ENCODE measurements at regions not wholly inside any gene's neighbourhood (a gene's known extent, or its start where the extent isn't known, plus 50 kb on each side); places are given as distances from the start of the nearest gene placed in this dataset.
"Not testable (repeated sequence)": the region's sequence is repeated elsewhere in the genome, so short reads cannot be mapped to it uniquely, and the experiment has no call there.

DNA sequence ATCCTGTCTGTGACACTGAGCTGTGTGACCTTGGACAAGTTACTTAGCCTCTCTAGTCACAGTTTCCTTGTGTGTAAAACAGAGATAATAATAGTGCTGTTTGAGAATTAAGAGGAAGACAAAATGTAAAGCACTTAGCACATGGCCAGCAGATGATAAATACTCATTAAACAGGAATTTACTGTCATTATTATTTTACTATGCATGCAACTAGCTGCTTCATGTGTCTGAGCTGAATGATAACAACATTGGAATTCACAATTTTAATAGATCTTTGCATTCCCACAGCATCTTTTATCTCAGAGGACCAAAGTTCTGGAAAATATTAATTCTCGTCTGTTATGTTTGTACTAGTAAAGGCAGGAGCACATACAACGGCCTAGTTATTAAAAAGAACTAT, 79.2 kb upstream of the TET2 start:
- 35 to 39% methylated on average over 2 of the region's 2 CpGs for WGBS, 2 donors
- H3K36me3 ChIP-seq (replicated peaks in 1 of 2; ENCODE audit: insufficient read depth in 1 of 2, low read depth in 2 of 2), result no peaks in the 10 kb centered on the region
- no peaks in the 10 kb centered on the region for H3K27me3 ChIP-seq
- H3K9me3 ChIP-seq, result no peaks in the 10 kb centered on the region
- no peak for ATAC-seq
- TF ChIP-seq POLR2A (IDR thresholded peaks at IDR 0.05), result no peak
- TF ChIP-seq, protein P1, sequence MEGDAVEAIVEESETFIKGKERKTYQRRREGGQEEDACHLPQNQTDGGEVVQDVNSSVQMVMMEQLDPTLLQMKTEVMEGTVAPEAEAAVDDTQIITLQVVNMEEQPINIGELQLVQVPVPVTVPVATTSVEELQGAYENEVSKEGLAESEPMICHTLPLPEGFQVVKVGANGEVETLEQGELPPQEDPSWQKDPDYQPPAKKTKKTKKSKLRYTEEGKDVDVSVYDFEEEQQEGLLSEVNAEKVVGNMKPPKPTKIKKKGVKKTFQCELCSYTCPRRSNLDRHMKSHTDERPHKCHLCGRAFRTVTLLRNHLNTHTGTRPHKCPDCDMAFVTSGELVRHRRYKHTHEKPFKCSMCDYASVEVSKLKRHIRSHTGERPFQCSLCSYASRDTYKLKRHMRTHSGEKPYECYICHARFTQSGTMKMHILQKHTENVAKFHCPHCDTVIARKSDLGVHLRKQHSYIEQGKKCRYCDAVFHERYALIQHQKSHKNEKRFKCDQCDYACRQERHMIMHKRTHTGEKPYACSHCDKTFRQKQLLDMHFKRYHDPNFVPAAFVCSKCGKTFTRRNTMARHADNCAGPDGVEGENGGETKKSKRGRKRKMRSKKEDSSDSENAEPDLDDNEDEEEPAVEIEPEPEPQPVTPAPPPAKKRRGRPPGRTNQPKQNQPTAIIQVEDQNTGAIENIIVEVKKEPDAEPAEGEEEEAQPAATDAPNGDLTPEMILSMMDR (IDR thresholded peaks at IDR 0.05), result no peak
- no peak overlapping the region for H3K27ac ChIP-seq
- intact Hi-C loops (cut with DNase I), result no loop called here
- no peaks in the 10 kb centered on the region for H3K4me1 ChIP-seq
- no peak overlapping the region for H3K4me3 ChIP-seq
- no peak for DNase-seq

DNA sequence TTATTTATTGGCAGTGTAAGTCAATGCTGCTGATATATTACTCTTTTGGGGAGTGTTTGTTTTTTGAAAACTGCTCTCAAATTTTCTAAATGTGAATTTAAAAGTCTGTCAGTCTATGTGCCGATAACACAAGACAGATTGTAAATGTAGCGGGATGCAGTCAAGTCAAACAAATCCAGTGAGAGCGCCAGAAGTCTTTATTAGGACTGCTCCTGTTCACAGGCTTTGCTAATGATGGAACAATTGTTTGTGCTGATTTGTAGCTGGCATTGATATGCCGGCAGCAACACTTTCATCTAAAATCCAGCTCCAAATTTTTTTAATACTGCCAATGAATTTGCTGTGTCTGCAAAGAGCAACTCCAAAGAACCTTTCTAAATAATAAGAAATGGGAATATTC, 78.7 kb upstream of the TET2 start:
- DNase-seq (no peak), ATAC-seq (no peak)
- no peaks in the 10 kb centered on the region for H3K9me3 ChIP-seq
- no peaks in the 10 kb centered on the region for H3K4me1 ChIP-seq
- H3K27me3 ChIP-seq, result no peaks in the 10 kb centered on the region
- no peaks in the 10 kb centered on the region for H3K36me3 ChIP-seq (replicated peaks in 1 of 2; ENCODE audit: insufficient read depth in 1 of 2, low read depth in 2 of 2)
- H3K4me3 ChIP-seq, result no peak overlapping the region
- TF ChIP-seq POLR2A (IDR thresholded peaks at IDR 0.05), result no peak
- TF ChIP-seq, protein P1 (IDR thresholded peaks at IDR 0.05), result no peak
- intact Hi-C loops (cut with DNase I), result no loop called here
- 17 to 30% methylated on average over 4 of the region's 4 CpGs for WGBS, 2 donors
- H3K27ac ChIP-seq, result no peak overlapping the region

DNA sequence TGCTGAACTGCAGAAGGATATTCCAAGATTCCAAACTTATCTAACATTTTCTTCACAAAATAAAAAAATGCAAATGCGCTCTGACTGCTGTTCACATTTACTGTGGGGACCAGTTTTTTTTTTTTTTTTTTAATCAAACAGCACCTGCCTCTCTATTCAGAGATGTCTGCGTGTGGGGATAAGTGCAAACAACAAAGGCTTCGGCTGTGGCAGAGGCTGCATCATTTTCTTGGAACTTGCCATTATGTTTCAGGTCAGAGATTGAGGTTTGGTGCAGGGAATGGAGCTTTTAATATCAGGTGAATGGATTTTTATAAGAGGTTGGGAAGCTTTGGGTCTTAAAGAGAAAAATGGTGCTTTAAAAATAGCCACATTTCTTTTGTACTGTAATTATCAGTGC, 78.2 kb upstream of the TET2 start:
- no peaks in the 10 kb centered on the region for H3K36me3 ChIP-seq (replicated peaks in 1 of 2; ENCODE audit: insufficient read depth in 1 of 2, low read depth in 2 of 2)
- DNase-seq, result no peak
- H3K27ac ChIP-seq, result no peak overlapping the region
- no peaks in the 10 kb centered on the region for H3K9me3 ChIP-seq
- no peaks in the 10 kb centered on the region for H3K4me1 ChIP-seq
- intact Hi-C loops (cut with DNase I), result no loop called here
- H3K27me3 ChIP-seq, result no peaks in the 10 kb centered on the region
- no peak for TF ChIP-seq POLR2A (IDR thresholded peaks at IDR 0.05)
- TF ChIP-seq, protein P1 (IDR thresholded peaks at IDR 0.05), result no peak
- no peak overlapping the region for H3K4me3 ChIP-seq
- WGBS, 2 donors, result 49 to 63% methylated on average over 3 of the region's 3 CpGs
- ATAC-seq, result no peak

DNA sequence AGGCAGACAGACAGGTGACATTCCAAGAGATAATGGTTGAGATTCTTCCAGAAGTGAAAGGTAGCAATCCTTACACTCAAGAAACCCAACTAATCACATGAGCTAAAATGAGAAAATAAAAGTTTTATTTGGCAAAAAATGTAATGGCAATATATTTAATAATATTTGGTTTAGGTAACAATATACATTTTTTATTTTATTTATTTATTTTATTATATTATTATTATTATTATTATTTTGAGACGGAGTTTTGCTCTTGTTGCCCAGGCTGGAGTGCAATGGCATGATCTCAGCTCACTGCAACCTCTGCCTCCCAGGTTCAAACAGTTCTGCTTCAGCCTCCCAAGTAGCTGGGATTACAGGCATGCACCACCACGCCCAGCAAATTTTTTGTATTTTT, 74.6 kb upstream of the TET2 start:
- intact Hi-C loops (cut with DNase I); H3K27me3 ChIP-seq; DNase-seq; H3K4me1 ChIP-seq; H3K36me3 ChIP-seq (replicated peaks in 1 of 2; ENCODE audit: insufficient read depth in 1 of 2, low read depth in 2 of 2); ATAC-seq; H3K27ac ChIP-seq; H3K4me3 ChIP-seq; H3K9me3 ChIP-seq: not testable (repeated sequence)
- WGBS, 2 donors, result 90 to 92% methylated on average over 2 of the region's 2 CpGs

DNA sequence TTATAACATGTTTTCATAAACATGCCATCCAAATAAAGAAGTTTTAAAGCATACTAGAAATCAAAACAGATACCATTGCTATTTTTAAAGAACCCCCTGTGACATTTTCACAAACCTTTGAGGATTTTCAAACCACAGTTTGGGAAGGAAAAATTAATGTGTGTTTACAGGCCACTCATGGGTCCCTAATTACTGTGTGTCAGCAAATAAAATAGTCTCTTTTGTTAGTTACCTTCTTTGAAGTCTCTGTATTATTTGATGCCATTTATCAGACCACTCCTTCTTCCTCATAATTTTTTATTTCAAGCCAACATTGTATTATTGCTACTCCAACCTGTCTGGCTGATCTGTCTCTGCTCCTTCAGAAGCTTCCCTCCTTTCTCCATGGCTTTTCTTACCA, 72.6 kb upstream of the TET2 start:
- TF ChIP-seq POLR2A (IDR thresholded peaks at IDR 0.05), result no peak
- TF ChIP-seq, protein P1 (IDR thresholded peaks at IDR 0.05), result no peak
- no peaks in the 10 kb centered on the region for H3K4me1 ChIP-seq
- H3K36me3 ChIP-seq (replicated peaks in 1 of 2; ENCODE audit: insufficient read depth in 1 of 2, low read depth in 2 of 2), result no peaks in the 10 kb centered on the region
- no peak overlapping the region for H3K27ac ChIP-seq
- no peak overlapping the region for H3K4me3 ChIP-seq
- no peaks in the 10 kb centered on the region for H3K27me3 ChIP-seq
- intact Hi-C loops (cut with DNase I), result no loop called here
- no peak for ATAC-seq
- no peaks in the 10 kb centered on the region for H3K9me3 ChIP-seq
- DNase-seq, result no peak
